ENCODE measurements at regions not wholly inside any gene's neighbourhood (a gene's known extent, or its start where the extent isn't known, plus 50 kb on each side); places are given as distances from the start of the nearest gene placed in this dataset.
"Not testable (repeated sequence)": the region's sequence is repeated elsewhere in the genome, so short reads cannot be mapped to it uniquely, and the experiment has no call there.

- H3K27ac Mint-ChIP-seq (ENCODE audit: low read depth), result no peak overlapping the region
- H3K36me3 Mint-ChIP-seq (ENCODE audit: insufficient read depth), result peaks cover 2% of the 10 kb centered on the region
- no peak overlapping the region for H3K4me3 Mint-ChIP-seq
- H3K9me3 Mint-ChIP-seq, result no peaks in the 10 kb centered on the region
- DNase-seq (ENCODE audit: low spot score in 2 of 2) (no peak), ATAC-seq (replicated peaks; ENCODE audit: extremely low read depth, poor library complexity, severe bottlenecking) (no peak)
- no peaks in the 10 kb centered on the region for H3K4me1 Mint-ChIP-seq
- peaks cover 45% of the 10 kb centered on the region for H3K27me3 Mint-ChIP-seq
Observed at GRCh38 chr2:109681633-109682380, 67.6 kb downstream of the SOWAHC start.

DNA sequence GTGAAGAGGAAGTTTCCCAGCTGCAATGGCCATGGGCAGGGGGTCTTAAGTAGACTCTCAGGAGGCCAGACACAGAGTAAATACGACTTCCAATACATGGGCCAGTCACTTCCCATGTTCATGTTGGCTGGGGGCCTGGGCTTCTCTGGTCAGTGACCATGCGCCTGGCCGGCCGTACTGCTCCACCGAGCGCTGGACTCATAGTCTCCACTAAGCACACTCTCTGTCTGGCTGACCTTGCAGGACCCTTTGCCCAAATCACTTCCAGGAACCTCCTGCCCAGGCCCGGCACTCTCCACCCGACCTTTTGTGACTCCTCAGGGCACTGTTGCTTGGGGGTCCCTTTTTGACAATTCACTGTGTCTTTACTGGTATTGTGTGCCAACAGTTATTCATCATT is 69.3 kb downstream of the SOWAHC start:
- Mint-ChIP-seq H3K27ac (ENCODE audit: low read depth) (no peak overlapping the region), H3K4me1 (no peaks in the 10 kb centered on the region), H3K4me3 (no peak overlapping the region), H3K27me3 (peaks cover 34% of the 10 kb centered on the region), H3K9me3 (no peaks in the 10 kb centered on the region), H3K36me3 (ENCODE audit: insufficient read depth) (peaks cover 2% of the 10 kb centered on the region)
- no peak for ATAC-seq (replicated peaks; ENCODE audit: extremely low read depth, poor library complexity, severe bottlenecking)
- DNase-seq (ENCODE audit: low spot score in 2 of 2), result no peak

GRCh38 chr2:109685453-109685852 is 71.3 kb downstream of the SOWAHC start:
- Mint-ChIP-seq H3K4me3 (no peak overlapping the region), H3K9me3 (no peaks in the 10 kb centered on the region), H3K4me1 (no peaks in the 10 kb centered on the region), H3K27ac (ENCODE audit: low read depth) (no peak overlapping the region), H3K36me3 (ENCODE audit: insufficient read depth) (peaks cover 2% of the 10 kb centered on the region), H3K27me3 (peaks cover 22% of the 10 kb centered on the region)
- ATAC-seq (replicated peaks; ENCODE audit: extremely low read depth, poor library complexity, severe bottlenecking), result no peak
- no peak for DNase-seq (ENCODE audit: low spot score in 2 of 2)

DNA sequence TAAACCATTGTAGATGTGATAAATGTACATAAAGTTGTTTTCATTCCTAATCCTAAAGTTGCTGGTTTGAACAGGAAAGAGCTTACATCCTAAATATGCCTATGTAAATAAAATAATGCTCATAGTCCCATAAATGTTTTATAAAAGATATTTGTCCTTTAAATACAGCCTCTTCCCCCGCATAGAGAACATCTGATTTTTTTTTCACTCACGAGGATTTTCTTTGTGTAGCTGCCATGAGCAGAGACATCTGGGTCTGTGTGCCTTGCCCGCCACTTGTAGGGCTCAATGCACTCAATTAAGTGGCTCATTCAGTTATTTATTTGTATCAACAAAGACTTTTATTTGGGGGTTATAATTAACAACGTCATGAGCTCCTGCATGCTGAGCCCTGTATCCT is 72.8 kb downstream of the SOWAHC start:
- no peak overlapping the region for H3K4me3 Mint-ChIP-seq
- DNase-seq (ENCODE audit: low spot score in 2 of 2), result no peak
- peaks cover 8% of the 10 kb centered on the region for H3K27me3 Mint-ChIP-seq
- H3K4me1 Mint-ChIP-seq, result no peaks in the 10 kb centered on the region
- H3K36me3 Mint-ChIP-seq (ENCODE audit: insufficient read depth), result no peaks in the 10 kb centered on the region
- H3K27ac Mint-ChIP-seq (ENCODE audit: low read depth), result no peak overlapping the region
- H3K9me3 Mint-ChIP-seq, result no peaks in the 10 kb centered on the region
- ATAC-seq (replicated peaks; ENCODE audit: extremely low read depth, poor library complexity, severe bottlenecking), result no peak

DNA sequence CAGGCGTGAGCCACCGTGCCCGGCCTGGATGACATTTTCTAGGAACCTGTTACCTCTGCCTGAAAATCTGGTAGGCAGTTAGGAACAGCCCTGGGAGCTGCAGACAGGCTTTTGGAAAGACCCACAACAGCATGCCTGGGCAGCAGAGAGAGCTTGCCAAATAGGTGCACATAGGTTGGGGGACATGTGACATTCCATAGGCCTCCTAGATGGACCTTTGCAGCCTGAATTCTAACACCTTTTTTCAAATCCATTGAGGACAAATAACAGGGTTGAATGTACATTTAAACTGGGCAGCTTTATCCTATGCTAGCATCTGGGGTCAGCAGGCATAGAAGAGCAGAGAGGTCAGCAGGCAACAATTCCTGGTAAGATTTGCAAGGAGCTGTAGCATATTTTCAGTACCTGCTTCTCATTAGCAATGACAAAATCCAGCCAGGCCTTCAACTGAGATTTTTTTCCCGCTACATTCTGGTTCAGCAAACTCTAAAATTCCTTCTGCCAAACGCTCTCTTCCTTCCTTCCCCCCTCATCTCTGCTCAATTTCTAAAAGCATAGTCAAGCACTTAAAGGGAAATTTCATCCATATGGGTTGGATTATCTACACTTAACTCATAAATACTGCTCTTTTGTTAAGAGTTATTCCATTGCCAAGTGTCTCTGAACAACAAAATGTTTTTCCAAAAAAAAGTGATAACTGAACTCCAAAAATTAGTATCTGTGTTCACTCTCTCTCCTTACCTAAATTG is 75.2 kb downstream of the SOWAHC start:
- no peak for DNase-seq (ENCODE audit: low spot score in 2 of 2)
- no peak for ATAC-seq (replicated peaks; ENCODE audit: extremely low read depth, poor library complexity, severe bottlenecking)
- Mint-ChIP-seq H3K4me1 (no peaks in the 10 kb centered on the region), H3K27me3 (peaks cover 17% of the 10 kb centered on the region), H3K36me3 (ENCODE audit: insufficient read depth) (no peaks in the 10 kb centered on the region), H3K9me3 (peaks cover 5% of the 10 kb centered on the region), H3K4me3 (no peak overlapping the region), H3K27ac (ENCODE audit: low read depth) (no peak overlapping the region)

DNA sequence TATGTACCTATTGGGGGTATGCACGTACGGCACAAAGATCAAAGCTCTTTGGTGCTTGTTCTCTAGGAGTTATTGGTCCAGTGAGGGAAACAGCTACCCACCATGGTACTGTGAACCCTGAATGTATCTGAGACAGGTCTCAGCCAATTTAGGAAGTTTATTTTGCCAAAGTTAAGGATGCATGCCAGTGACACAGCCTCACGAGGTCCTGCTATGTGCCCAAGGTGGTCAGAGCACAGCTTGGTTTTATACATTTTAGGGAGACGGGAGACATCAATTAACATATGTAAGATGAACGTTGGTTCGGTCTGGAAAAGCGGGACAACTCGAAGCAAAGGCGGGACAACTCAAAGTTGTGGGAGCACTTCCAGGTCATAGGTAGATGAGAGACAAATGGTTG is 75.8 kb downstream of the SOWAHC start:
- DNase-seq (ENCODE audit: low spot score in 2 of 2), result no peak
- no peaks in the 10 kb centered on the region for H3K4me1 Mint-ChIP-seq

GRCh38 chr2:109690457-109690821 is 76.3 kb downstream of the SOWAHC start:
- Mint-ChIP-seq H3K27me3 (peaks cover 18% of the 10 kb centered on the region), H3K36me3 (ENCODE audit: insufficient read depth) (no peaks in the 10 kb centered on the region), H3K9me3 (peaks cover 5% of the 10 kb centered on the region), H3K27ac (ENCODE audit: low read depth) (no peak overlapping the region), H3K4me1 (no peaks in the 10 kb centered on the region), H3K4me3 (no peak overlapping the region)
- ATAC-seq (replicated peaks; ENCODE audit: extremely low read depth, poor library complexity, severe bottlenecking) (no peak), DNase-seq (ENCODE audit: low spot score in 2 of 2) (no peak)

More for the DNA sequence above, 75.8 kb downstream of the SOWAHC start:
- no peak overlapping the region for H3K4me3 Mint-ChIP-seq
- no peak for ATAC-seq (replicated peaks; ENCODE audit: extremely low read depth, poor library complexity, severe bottlenecking)
- peaks cover 18% of the 10 kb centered on the region for H3K27me3 Mint-ChIP-seq
- H3K27ac Mint-ChIP-seq (ENCODE audit: low read depth), result no peak overlapping the region
- H3K36me3 Mint-ChIP-seq (ENCODE audit: insufficient read depth), result no peaks in the 10 kb centered on the region
- H3K9me3 Mint-ChIP-seq, result peaks cover 5% of the 10 kb centered on the region

DNA sequence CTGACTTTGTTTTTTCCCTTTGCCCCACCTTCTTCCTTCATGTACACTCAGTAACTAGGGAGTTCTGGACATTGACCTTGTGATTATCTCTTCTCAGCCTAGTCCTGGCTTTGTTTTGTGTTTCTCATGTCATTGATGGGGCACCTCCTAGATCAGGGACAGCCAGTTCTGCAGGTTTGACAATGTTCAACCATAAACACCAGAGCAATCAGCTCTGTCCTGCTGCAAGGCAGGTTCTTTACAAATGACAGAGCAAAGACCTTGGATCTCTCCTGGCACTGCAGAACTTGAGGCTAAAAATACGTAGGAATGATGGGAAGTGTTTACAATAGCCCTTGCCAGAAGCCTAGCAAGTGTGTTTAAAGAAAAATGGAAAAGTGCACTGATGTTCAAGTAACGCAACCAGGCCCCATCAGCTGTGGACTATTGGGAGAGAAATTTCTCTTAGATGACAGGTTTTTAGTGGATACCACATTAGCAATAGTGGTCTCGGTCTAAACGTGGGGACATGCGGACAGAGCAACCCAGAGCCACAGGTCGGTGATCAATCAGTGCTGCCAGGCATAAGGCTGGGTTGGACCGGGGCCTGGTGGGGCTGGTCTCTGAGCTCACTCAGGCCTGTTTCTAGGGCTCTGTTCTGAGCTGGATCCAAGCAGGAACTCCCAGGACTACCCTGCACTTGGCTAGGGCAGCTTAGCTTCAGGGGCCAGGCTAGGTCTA is 76.8 kb downstream of the SOWAHC start:
- no peak for DNase-seq (ENCODE audit: low spot score in 2 of 2)
- H3K36me3 Mint-ChIP-seq (ENCODE audit: insufficient read depth), result no peaks in the 10 kb centered on the region
- no peak overlapping the region for H3K27ac Mint-ChIP-seq (ENCODE audit: low read depth)
- no peaks in the 10 kb centered on the region for H3K4me1 Mint-ChIP-seq
- ATAC-seq (replicated peaks; ENCODE audit: extremely low read depth, poor library complexity, severe bottlenecking), result no peak
- H3K27me3 Mint-ChIP-seq, result peaks cover 21% of the 10 kb centered on the region
- peaks cover 5% of the 10 kb centered on the region for H3K9me3 Mint-ChIP-seq
- no peak overlapping the region for H3K4me3 Mint-ChIP-seq

DNA sequence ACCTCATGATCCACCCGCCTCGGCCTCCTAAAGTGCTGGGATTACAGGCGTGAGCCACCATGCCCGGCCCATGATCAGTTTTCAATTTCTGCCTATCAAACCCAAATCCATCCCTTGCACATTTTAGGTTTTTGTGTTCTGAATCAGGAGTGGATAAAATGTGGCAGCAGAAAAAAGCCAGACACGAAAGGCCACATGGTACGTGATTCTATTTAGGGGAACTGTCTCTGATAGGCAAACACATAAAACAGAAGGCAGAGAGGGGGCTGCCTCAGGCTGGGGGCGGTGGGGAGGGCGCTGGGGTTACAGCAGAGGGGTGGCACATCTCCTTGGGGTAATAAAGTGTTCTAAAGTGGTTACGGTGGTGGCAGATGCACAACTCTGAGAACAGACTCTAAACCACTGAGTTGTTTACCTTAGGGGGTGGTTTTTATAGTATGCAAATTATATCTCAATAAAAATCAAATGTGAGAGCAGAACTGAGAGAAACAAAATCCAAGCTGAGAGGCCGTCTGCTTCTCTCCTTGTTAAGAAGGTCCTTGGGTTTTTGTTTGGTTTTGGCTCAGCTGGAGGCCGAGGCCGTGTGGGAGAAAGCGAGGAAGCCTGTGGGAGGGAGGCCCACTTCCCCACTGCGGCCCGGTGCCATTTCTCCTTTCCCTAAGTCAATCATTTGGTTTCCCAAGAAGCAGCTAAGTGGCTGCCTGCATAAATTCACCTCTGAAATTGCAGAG is 78.0 kb downstream of the SOWAHC start:
- Mint-ChIP-seq H3K9me3 (peaks cover 5% of the 10 kb centered on the region), H3K27ac (ENCODE audit: low read depth) (no peak overlapping the region), H3K36me3 (ENCODE audit: insufficient read depth) (no peaks in the 10 kb centered on the region), H3K4me3 (no peak overlapping the region), H3K4me1 (no peaks in the 10 kb centered on the region), H3K27me3 (peaks cover 24% of the 10 kb centered on the region)
- DNase-seq (ENCODE audit: low spot score in 2 of 2), result no peak
- ATAC-seq (replicated peaks; ENCODE audit: extremely low read depth, poor library complexity, severe bottlenecking), result no peak

- not testable (repeated sequence) for H3K36me3 Mint-ChIP-seq (ENCODE audit: insufficient read depth); H3K9me3 Mint-ChIP-seq; H3K4me3 Mint-ChIP-seq; ATAC-seq (replicated peaks; ENCODE audit: extremely low read depth, poor library complexity, severe bottlenecking); H3K27ac Mint-ChIP-seq (ENCODE audit: low read depth); H3K4me1 Mint-ChIP-seq; DNase-seq (ENCODE audit: low spot score in 2 of 2)
- peaks cover 24% of the 10 kb centered on the region for H3K27me3 Mint-ChIP-seq
Observed at GRCh38 chr2:109692831-109693230, 78.7 kb downstream of the SOWAHC start.

GRCh38 chr2:109693292-109693691 is 79.1 kb downstream of the SOWAHC start:
- not testable (repeated sequence) for H3K4me1 Mint-ChIP-seq; DNase-seq (ENCODE audit: low spot score in 2 of 2); H3K9me3 Mint-ChIP-seq; H3K27ac Mint-ChIP-seq (ENCODE audit: low read depth); H3K4me3 Mint-ChIP-seq; H3K36me3 Mint-ChIP-seq (ENCODE audit: insufficient read depth); ATAC-seq (replicated peaks; ENCODE audit: extremely low read depth, poor library complexity, severe bottlenecking)
- H3K27me3 Mint-ChIP-seq, result peaks cover 24% of the 10 kb centered on the region

DNA sequence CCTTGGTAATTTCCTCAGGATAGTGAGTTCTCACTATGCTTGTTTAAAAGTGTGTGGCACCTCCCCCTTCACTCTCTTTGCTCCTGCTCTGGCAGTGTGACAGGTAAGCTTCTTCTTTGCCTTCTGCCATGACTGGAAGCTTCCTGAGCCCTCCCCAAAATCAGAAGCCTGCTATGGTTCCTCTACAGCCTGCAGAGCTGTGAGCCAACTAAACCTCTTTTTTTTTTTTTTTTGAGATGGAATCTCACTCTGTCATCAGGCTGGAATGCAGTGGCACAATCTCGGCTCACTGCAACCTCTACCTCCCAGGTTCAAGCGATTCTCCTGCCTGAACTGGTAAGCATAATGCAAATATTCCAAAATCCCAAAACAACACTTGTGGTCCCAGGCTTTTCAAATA is 80.0 kb downstream of the SOWAHC start:
- H3K27ac Mint-ChIP-seq (ENCODE audit: low read depth), result no peak overlapping the region
- H3K36me3 Mint-ChIP-seq (ENCODE audit: insufficient read depth), result no peaks in the 10 kb centered on the region
- no peak overlapping the region for H3K4me3 Mint-ChIP-seq
- no peak for DNase-seq (ENCODE audit: low spot score in 2 of 2)
- H3K9me3 Mint-ChIP-seq, result peaks cover 5% of the 10 kb centered on the region
- H3K27me3 Mint-ChIP-seq, result peaks cover 30% of the 10 kb centered on the region
- H3K4me1 Mint-ChIP-seq, result no peaks in the 10 kb centered on the region
- ATAC-seq (replicated peaks; ENCODE audit: extremely low read depth, poor library complexity, severe bottlenecking), result no peak

All from central memory CD8-positive, alpha-beta T cell (primary cell).